ENCODE measurements at regions not wholly inside any gene's neighbourhood (a gene's known extent, or its start where the extent isn't known, plus 50 kb on each side); places are given as distances from the start of the nearest gene placed in this dataset.

- H3K4me3 ChIP-seq (ENCODE audit: low read depth in 1 of 2, low read length in 2 of 2) = no peak overlapping the region
- no peak overlapping the region for H3K27ac ChIP-seq (ENCODE audit: low read depth in 2 of 2, low read length in 1 of 2)
- no peaks in the 10 kb centered on the region for H3K4me1 ChIP-seq (ENCODE audit: control insufficient read depth in 2 of 2, insufficient read depth in 2 of 2, low read length in 1 of 2)
- no peaks in the 10 kb centered on the region for H3K36me3 ChIP-seq (ENCODE audit: control insufficient read depth in 2 of 2, insufficient read depth in 2 of 2, low read length in 1 of 2)
- no peaks in the 10 kb centered on the region for H3K27me3 ChIP-seq (ENCODE audit: control insufficient read depth in 1 of 2, insufficient read depth in 2 of 2, low read length in 2 of 2)
- 61 to 80% methylated on average over 2 of the region's 2 CpGs for WGBS, 2 donors
- no peaks in the 10 kb centered on the region for H3K9me3 ChIP-seq (ENCODE audit: control insufficient read depth in 2 of 2, insufficient read depth in 1 of 2, low read depth in 1 of 2, low read length in 1 of 2)
Measured at GRCh38 chr5:161138751-161139455, 286.9 kb upstream of the ATP10B start.

GRCh38 chr5:161134956-161135355 lies 282.9 kb upstream of the ATP10B start:
- 60 to 65% methylated on average over 5 of the region's 5 CpGs for WGBS, 2 donors

GRCh38 chr5:161134083-161134482 lies 282.1 kb upstream of the ATP10B start:
- Histone ChIP-seq H3K27ac (ENCODE audit: low read depth in 2 of 2, low read length in 1 of 2) (no peak overlapping the region), H3K4me3 (ENCODE audit: low read depth in 1 of 2, low read length in 2 of 2) (no peak overlapping the region)
- 43 to 46% methylated on average over 2 of the region's 2 CpGs for WGBS, 2 donors

More at GRCh38 chr5:161134956-161135355, 282.9 kb upstream of the ATP10B start:
- Histone ChIP-seq H3K27ac (ENCODE audit: low read depth in 2 of 2, low read length in 1 of 2) (no peak overlapping the region), H3K9me3 (ENCODE audit: control insufficient read depth in 2 of 2, insufficient read depth in 1 of 2, low read depth in 1 of 2, low read length in 1 of 2) (no peaks in the 10 kb centered on the region), H3K4me3 (ENCODE audit: low read depth in 1 of 2, low read length in 2 of 2) (no peak overlapping the region), H3K36me3 (ENCODE audit: control insufficient read depth in 2 of 2, insufficient read depth in 2 of 2, low read length in 1 of 2) (no peaks in the 10 kb centered on the region), H3K27me3 (ENCODE audit: control insufficient read depth in 1 of 2, insufficient read depth in 2 of 2, low read length in 2 of 2) (no peaks in the 10 kb centered on the region), H3K4me1 (ENCODE audit: control insufficient read depth in 2 of 2, insufficient read depth in 2 of 2, low read length in 1 of 2) (no peaks in the 10 kb centered on the region)

GRCh38 chr5:161115941-161116340 lies 263.9 kb upstream of the ATP10B start:
- H3K9me3 ChIP-seq (ENCODE audit: control insufficient read depth in 2 of 2, insufficient read depth in 1 of 2, low read depth in 1 of 2, low read length in 1 of 2) = no peaks in the 10 kb centered on the region
- H3K27ac ChIP-seq (ENCODE audit: low read depth in 2 of 2, low read length in 1 of 2) = no peak overlapping the region
- H3K27me3 ChIP-seq (ENCODE audit: control insufficient read depth in 1 of 2, insufficient read depth in 2 of 2, low read length in 2 of 2) = peaks cover 0 to 3% of the 10 kb centered on the region in 2 donors
- H3K36me3 ChIP-seq (ENCODE audit: control insufficient read depth in 2 of 2, insufficient read depth in 2 of 2, low read length in 1 of 2) = no peaks in the 10 kb centered on the region
- no peaks in the 10 kb centered on the region for H3K4me1 ChIP-seq (ENCODE audit: control insufficient read depth in 2 of 2, insufficient read depth in 2 of 2, low read length in 1 of 2)
- 82 to 83% methylated on average over 2 of the region's 2 CpGs for WGBS, 2 donors
- no peak overlapping the region for H3K4me3 ChIP-seq (ENCODE audit: low read depth in 1 of 2, low read length in 2 of 2)

More at GRCh38 chr5:161134083-161134482, 282.1 kb upstream of the ATP10B start:
- no peaks in the 10 kb centered on the region for H3K36me3 ChIP-seq (ENCODE audit: control insufficient read depth in 2 of 2, insufficient read depth in 2 of 2, low read length in 1 of 2)
- H3K9me3 ChIP-seq (ENCODE audit: control insufficient read depth in 2 of 2, insufficient read depth in 1 of 2, low read depth in 1 of 2, low read length in 1 of 2) = no peaks in the 10 kb centered on the region
- H3K27me3 ChIP-seq (ENCODE audit: control insufficient read depth in 1 of 2, insufficient read depth in 2 of 2, low read length in 2 of 2) = no peaks in the 10 kb centered on the region
- H3K4me1 ChIP-seq (ENCODE audit: control insufficient read depth in 2 of 2, insufficient read depth in 2 of 2, low read length in 1 of 2) = no peaks in the 10 kb centered on the region

- Histone ChIP-seq H3K4me1 (ENCODE audit: control insufficient read depth in 2 of 2, insufficient read depth in 2 of 2, low read length in 1 of 2) (no peaks in the 10 kb centered on the region), H3K4me3 (ENCODE audit: low read depth in 1 of 2, low read length in 2 of 2) (no peak overlapping the region), H3K36me3 (ENCODE audit: control insufficient read depth in 2 of 2, insufficient read depth in 2 of 2, low read length in 1 of 2) (no peaks in the 10 kb centered on the region), H3K27me3 (ENCODE audit: control insufficient read depth in 1 of 2, insufficient read depth in 2 of 2, low read length in 2 of 2) (no peaks in the 10 kb centered on the region), H3K27ac (ENCODE audit: low read depth in 2 of 2, low read length in 1 of 2) (no peak overlapping the region), H3K9me3 (ENCODE audit: control insufficient read depth in 2 of 2, insufficient read depth in 1 of 2, low read depth in 1 of 2, low read length in 1 of 2) (no peaks in the 10 kb centered on the region)
- 74 to 78% methylated on average over 1 of the region's 1 CpG for WGBS, 2 donors
Measured at GRCh38 chr5:161112371-161112770, 260.4 kb upstream of the ATP10B start.

- H3K4me1 ChIP-seq (ENCODE audit: control insufficient read depth in 2 of 2, insufficient read depth in 2 of 2, low read length in 1 of 2) = no peaks in the 10 kb centered on the region
- no peaks in the 10 kb centered on the region for H3K36me3 ChIP-seq (ENCODE audit: control insufficient read depth in 2 of 2, insufficient read depth in 2 of 2, low read length in 1 of 2)
- no peak overlapping the region for H3K27ac ChIP-seq (ENCODE audit: low read depth in 2 of 2, low read length in 1 of 2)
- no peak overlapping the region for H3K4me3 ChIP-seq (ENCODE audit: low read depth in 1 of 2, low read length in 2 of 2)
- no peaks in the 10 kb centered on the region for H3K27me3 ChIP-seq (ENCODE audit: control insufficient read depth in 1 of 2, insufficient read depth in 2 of 2, low read length in 2 of 2)
- no peaks in the 10 kb centered on the region for H3K9me3 ChIP-seq (ENCODE audit: control insufficient read depth in 2 of 2, insufficient read depth in 1 of 2, low read depth in 1 of 2, low read length in 1 of 2)
- 66% methylated on average over 4 of the region's 4 CpGs for WGBS, 2 donors
Measured at GRCh38 chr5:161105525-161105924, 253.5 kb upstream of the ATP10B start.

- Histone ChIP-seq H3K27me3 (ENCODE audit: control insufficient read depth in 1 of 2, insufficient read depth in 2 of 2, low read length in 2 of 2) (no peaks in the 10 kb centered on the region), H3K4me3 (ENCODE audit: low read depth in 1 of 2, low read length in 2 of 2) (no peak overlapping the region), H3K27ac (ENCODE audit: low read depth in 2 of 2, low read length in 1 of 2) (no peak overlapping the region), H3K4me1 (ENCODE audit: control insufficient read depth in 2 of 2, insufficient read depth in 2 of 2, low read length in 1 of 2) (no peaks in the 10 kb centered on the region), H3K36me3 (ENCODE audit: control insufficient read depth in 2 of 2, insufficient read depth in 2 of 2, low read length in 1 of 2) (no peaks in the 10 kb centered on the region), H3K9me3 (ENCODE audit: control insufficient read depth in 2 of 2, insufficient read depth in 1 of 2, low read depth in 1 of 2, low read length in 1 of 2) (no peaks in the 10 kb centered on the region)
- 71 to 80% methylated on average over 4 of the region's 4 CpGs for WGBS, 2 donors
Measured at GRCh38 chr5:161098516-161098915, 246.5 kb upstream of the ATP10B start.

GRCh38 chr5:161096581-161096980 lies 244.6 kb upstream of the ATP10B start:
- H3K27ac ChIP-seq (ENCODE audit: low read depth in 2 of 2, low read length in 1 of 2) = no peak overlapping the region
- H3K36me3 ChIP-seq (ENCODE audit: control insufficient read depth in 2 of 2, insufficient read depth in 2 of 2, low read length in 1 of 2) = no peaks in the 10 kb centered on the region
- H3K4me3 ChIP-seq (ENCODE audit: low read depth in 1 of 2, low read length in 2 of 2) = no peak overlapping the region
- no peaks in the 10 kb centered on the region for H3K27me3 ChIP-seq (ENCODE audit: control insufficient read depth in 1 of 2, insufficient read depth in 2 of 2, low read length in 2 of 2)
- H3K9me3 ChIP-seq (ENCODE audit: control insufficient read depth in 2 of 2, insufficient read depth in 1 of 2, low read depth in 1 of 2, low read length in 1 of 2) = peaks cover 0 to 4% of the 10 kb centered on the region in 2 donors
- 54 to 58% methylated on average over 4 of the region's 4 CpGs for WGBS, 2 donors
- no peaks in the 10 kb centered on the region for H3K4me1 ChIP-seq (ENCODE audit: control insufficient read depth in 2 of 2, insufficient read depth in 2 of 2, low read length in 1 of 2)

GRCh38 chr5:161095953-161096352 lies 243.9 kb upstream of the ATP10B start:
- H3K4me3 ChIP-seq (ENCODE audit: low read depth in 1 of 2, low read length in 2 of 2) = no peak overlapping the region

GRCh38 chr5:161094411-161094810 lies 242.4 kb upstream of the ATP10B start:
- Histone ChIP-seq H3K4me3 (ENCODE audit: low read depth in 1 of 2, low read length in 2 of 2) (no peak overlapping the region), H3K36me3 (ENCODE audit: control insufficient read depth in 2 of 2, insufficient read depth in 2 of 2, low read length in 1 of 2) (no peaks in the 10 kb centered on the region), H3K9me3 (ENCODE audit: control insufficient read depth in 2 of 2, insufficient read depth in 1 of 2, low read depth in 1 of 2, low read length in 1 of 2) (peaks cover 0 to 4% of the 10 kb centered on the region in 2 donors), H3K27me3 (ENCODE audit: control insufficient read depth in 1 of 2, insufficient read depth in 2 of 2, low read length in 2 of 2) (no peaks in the 10 kb centered on the region), H3K4me1 (ENCODE audit: control insufficient read depth in 2 of 2, insufficient read depth in 2 of 2, low read length in 1 of 2) (no peaks in the 10 kb centered on the region), H3K27ac (ENCODE audit: low read depth in 2 of 2, low read length in 1 of 2) (no peak overlapping the region)

More at GRCh38 chr5:161095953-161096352, 243.9 kb upstream of the ATP10B start:
- Histone ChIP-seq H3K36me3 (ENCODE audit: control insufficient read depth in 2 of 2, insufficient read depth in 2 of 2, low read length in 1 of 2) (no peaks in the 10 kb centered on the region), H3K9me3 (ENCODE audit: control insufficient read depth in 2 of 2, insufficient read depth in 1 of 2, low read depth in 1 of 2, low read length in 1 of 2) (peaks cover 0 to 4% of the 10 kb centered on the region in 2 donors), H3K4me1 (ENCODE audit: control insufficient read depth in 2 of 2, insufficient read depth in 2 of 2, low read length in 1 of 2) (no peaks in the 10 kb centered on the region), H3K27ac (ENCODE audit: low read depth in 2 of 2, low read length in 1 of 2) (no peak overlapping the region), H3K27me3 (ENCODE audit: control insufficient read depth in 1 of 2, insufficient read depth in 2 of 2, low read length in 2 of 2) (no peaks in the 10 kb centered on the region)
- WGBS, 2 donors = 38% methylated on average over 2 of the region's 2 CpGs
